ENCODE measurements at regions not wholly inside any gene's neighbourhood (a gene's known extent, or its start where the extent isn't known, plus 50 kb on each side); places are given as distances from the start of the nearest gene placed in this dataset.

GRCh38 chr1:226816576-226816975 lies 53.8 kb upstream of the PSEN2 start:
- no peak for DNase-seq

GRCh38 chr1:226814751-226815537 lies 55.5 kb upstream of the PSEN2 start:
- no peak for DNase-seq

DNA sequence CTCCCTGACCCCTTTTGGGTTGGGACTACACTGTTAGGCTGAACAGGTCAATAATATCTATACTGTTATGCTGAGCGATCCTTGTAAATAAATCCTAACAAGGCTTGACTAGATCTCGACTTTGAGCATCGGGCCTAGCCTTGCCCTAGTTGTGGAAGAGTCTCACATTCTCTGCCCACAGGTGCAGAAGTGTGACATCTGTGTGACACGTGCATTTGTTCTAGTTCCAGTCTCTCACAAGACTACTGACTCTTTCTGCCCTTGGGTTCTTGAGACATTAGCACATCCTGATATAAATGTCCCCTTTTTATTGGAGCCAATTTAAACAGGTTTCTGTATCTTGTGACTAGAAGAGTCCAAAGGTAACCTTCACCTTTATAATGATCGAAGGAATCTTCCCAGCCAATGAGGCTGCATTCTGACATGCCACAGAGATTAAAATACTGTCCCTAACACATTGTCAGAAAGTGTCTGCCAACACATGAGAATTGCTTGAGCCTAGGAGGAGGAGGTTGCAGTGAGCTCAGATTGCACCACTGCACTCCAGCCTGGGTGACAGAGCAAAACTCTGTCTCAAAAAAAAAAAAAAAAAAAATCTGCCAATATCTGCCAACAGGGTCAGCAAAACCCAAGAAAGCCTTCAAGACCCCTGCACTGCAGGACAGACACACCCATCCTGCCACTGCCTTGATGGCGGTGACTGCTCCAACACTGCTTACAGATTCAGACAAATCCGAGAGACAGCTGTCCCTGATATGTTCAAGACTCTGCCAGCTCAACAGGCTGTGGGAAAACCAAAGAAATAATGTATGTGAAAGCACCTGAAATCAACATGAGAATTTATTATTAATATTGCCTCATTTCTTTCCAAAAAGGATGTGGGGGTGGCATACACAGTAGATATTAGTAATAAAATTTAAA lies 56.5 kb upstream of the PSEN2 start:
- no peak for DNase-seq

DNA sequence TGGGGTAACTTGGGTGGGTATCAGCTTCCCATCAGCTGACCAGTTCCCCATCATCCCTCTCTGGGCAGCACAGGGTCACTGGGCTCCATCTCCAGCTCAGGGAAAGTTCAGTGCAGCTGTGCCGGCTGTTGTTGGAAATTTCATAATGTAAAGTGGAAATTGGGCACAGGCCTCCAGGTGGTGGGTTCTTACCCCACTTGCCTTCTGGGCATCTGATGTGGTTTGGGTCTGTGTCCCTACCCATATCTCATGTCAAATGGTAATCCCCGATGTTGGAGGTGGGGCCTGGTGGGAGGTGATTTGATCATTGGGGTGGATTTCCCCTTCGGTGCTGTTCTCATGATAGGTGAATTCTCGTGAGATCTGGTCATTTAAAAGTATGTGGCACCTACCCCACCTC lies 59.7 kb upstream of the PSEN2 start:
- no peak for DNase-seq

- DNase-seq, result no peak
Measured at GRCh38 chr1:226809785-226810571, 60.4 kb upstream of the PSEN2 start.

- DNase-seq, result no peak
Measured at GRCh38 chr1:226808501-226808900, 61.9 kb upstream of the PSEN2 start.

DNA sequence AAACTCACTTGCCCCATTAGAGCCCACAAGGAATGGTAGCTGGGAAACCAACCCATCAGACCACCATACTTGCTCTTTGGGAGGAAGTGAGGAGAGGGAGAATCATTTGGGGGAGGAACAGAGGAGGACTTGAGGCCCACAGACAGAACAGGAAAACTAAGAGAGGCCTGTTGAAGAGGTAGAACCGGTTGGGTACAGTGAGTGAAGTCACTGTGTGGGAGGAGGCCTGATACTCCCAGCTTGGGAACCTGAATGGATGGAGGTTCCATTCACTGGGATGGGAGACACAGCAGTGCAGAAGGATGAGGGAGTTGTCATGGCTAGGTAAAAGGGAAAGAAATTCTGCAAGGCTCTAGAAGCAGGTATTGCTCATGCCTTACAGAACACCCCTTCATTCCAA lies 63.4 kb upstream of the PSEN2 start:
- no peak for DNase-seq

GRCh38 chr1:226804907-226805759 lies 65.3 kb upstream of the PSEN2 start:
- DNase-seq, result no peak

DNA sequence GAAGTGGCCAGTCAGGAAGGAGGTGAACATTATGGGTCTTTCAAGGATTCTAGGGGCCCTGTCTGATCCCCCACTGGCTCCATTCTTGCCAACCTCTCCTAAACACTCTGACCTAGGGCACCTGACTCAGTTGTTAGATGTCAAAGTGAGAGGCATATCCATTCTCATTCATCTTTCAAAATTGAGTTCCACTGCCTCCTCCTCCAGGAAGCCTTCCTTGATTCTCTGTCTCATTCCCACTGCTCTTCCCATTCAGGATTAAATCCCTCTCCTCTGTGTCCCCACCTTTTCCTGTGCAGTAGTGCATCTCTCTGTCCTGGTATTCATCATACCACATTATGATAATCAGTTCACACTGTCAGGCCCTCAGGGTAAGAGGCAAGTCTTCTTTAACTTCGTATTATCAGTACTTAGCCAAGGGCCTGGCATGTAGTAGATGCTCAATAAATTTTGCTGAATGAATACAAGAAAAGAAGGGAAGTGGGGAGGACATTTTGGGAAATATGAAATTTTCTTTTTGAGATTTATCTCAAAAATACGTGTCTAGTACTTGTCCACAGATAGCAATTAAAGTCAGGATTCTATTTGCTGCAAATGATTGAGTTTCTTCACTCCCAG lies 61.8 kb upstream of the ITPKB start:
- DNase-seq, result no peak

GRCh38 chr1:226799634-226800281 lies 60.7 kb upstream of the ITPKB start:
- DNase-seq, result no peak

GRCh38 chr1:226798427-226799411 lies 59.6 kb upstream of the ITPKB start:
- peak; percentile 55 for DNase-seq

DNA sequence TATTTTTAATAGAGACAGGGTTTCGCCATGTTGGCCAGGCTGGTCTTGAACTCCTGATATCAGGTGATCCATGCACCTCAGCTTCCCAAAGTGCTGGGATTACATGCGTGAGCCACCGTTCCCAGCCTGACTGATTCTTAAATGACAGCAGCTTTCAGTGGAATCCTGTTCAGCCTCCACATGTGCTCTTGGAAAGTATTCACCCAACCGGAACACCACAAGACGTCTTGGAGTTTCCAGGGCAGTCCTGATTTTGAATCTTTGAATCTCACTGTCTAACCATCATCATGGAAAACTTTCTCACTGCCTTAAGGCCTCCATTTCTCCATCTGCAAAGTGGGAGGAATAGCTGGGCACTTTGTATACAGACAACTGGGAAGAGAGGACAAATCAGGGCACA lies 58.1 kb upstream of the ITPKB start:
- no peak for DNase-seq

- no peak for DNase-seq
Measured at GRCh38 chr1:226793620-226794276, 54.7 kb upstream of the ITPKB start.

DNA sequence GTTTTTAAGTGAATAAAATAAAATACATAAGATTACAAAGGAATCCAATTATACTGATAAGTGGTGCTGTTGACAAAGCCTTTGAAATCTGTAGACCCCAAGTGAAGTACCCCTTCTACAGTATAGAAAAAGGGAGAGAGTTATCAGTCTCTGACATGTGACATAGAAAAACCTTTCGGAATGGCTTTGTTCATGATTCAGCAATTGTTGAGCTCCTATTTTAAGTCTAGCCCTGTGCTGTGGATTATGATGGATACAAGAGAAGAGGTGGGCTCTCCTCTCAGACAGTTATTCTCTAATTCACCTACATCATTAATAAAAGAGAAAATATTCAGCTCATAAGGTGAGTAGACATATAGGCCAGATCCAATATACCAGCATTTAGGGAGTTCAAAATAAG lies 53.3 kb upstream of the ITPKB start:
- DNase-seq, result no peak

GRCh38 chr1:226790545-226791181 lies 51.6 kb upstream of the ITPKB start:
- DNase-seq, result peak; percentile 21

- DNase-seq, result no peak
Measured at GRCh38 chr1:226788965-226789364, 49.9 kb upstream of the ITPKB start.
